ENCODE measurements at regions not wholly inside any gene's neighbourhood (a gene's known extent, or its start where the extent isn't known, plus 50 kb on each side); places are given as distances from the start of the nearest gene placed in this dataset.
A peak's percentile ranks its signal among the peaks of the same experiment; 100 is the strongest.

- DNase-seq (ENCODE audit: low read depth): no peak
These were observed 465.4 kb upstream of the PSMD7 start for GRCh38 chr16:73831220-73831619.

DNA sequence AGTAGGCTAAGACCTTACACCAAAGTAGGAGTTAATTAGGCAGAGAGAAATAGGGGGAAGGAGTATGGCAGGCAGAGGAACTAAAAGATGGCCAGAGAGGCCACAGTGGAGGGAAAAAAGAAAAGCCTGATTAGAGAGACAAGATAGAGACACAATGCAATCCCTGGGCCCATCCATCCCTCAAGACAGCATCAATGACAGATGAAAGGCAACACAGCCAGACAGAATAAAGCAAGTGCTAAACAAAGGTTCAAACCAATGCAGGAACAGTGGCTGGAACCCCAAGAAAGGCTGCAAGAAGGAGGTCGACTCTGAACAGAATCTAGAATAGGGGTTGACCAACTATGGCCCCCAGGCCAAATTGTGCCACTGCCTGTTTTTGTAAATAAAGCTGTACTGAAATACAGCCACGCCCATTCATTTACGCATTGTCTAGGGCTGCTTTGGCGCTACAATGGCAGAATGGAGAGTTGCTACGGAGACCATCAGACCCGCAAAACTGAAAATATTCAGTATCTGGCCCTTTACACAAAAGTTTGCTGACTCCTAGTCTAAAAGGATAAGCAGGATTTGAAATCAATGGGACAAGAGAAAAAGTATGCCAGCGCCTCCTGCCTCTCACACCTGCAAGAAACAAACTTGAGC lies 473.3 kb upstream of the PSMD7 start:
- no peak for DNase-seq (ENCODE audit: low read depth)

GRCh38 chr16:73817526-73818324 lies 478.9 kb upstream of the PSMD7 start:
- DNase-seq (ENCODE audit: low read depth): no peak

DNA sequence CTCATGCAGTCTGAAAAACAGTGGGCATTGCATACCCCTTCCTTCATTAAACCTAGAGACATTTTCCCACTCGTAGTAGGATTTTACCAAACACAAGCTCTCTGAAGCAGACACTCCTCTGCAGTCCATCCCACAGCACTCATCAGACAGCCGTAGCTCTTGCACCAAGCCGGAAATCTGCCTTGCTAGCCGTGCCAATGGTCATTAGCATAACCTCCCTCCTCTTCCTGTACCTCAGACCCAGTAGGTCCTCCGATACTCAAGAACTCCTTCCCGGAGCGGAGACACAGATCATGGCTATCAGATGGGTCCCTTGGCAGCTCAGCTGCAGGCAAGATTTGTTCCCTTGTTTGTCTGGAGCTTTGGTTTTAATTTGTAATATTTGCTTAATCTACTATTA lies 483.1 kb upstream of the PSMD7 start:
- DNase-seq (ENCODE audit: low read depth): peak; percentile 2

GRCh38 chr16:73804456-73804855 lies 492.2 kb upstream of the PSMD7 start:
- no peak for DNase-seq (ENCODE audit: low read depth)

DNA sequence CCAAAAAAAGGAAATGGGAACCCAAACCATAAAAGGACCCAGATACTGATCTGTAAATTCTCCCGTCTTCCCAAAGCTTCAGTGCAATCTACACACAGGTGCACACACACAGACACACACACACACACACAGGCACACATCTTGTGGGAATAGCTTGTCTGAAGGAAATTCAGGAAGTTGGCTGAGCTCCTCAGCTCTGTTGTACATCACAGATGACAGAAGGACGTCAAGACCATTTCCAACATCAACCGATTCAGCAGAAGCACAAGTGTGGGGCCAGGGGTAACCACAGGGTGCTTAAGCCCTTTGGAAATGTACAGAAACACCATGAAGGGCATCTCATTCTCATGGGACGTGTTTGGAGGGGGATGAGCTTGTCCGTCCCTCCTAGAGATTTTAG lies 498.1 kb upstream of the PSMD7 start:
- DNase-seq (ENCODE audit: low read depth): no peak

GRCh38 chr16:73797115-73797514 lies 499.5 kb upstream of the PSMD7 start:
- DNase-seq (ENCODE audit: low read depth): no peak

- DNase-seq (ENCODE audit: low read depth): no peak
These were observed 500.4 kb upstream of the PSMD7 start for GRCh38 chr16:73796241-73796640.

DNA sequence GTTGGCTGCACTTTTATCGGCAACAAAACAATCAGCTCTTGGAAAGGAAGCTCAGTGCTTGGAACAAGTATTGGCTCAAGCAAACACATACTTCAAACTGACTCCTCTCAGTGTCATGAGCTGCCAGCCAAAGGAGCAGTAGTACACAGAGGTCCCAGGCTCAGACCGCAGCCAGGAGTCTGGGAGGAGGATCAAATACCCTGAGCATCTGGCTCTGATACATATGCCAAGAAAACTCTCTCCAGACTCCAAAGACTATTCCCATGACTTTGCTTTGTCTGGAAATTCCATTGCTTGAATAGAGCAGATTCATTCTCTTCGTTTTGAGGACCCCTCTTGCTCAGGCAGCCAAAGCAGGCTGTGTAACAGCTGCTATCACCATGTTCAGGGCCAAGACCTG lies 501.6 kb upstream of the PSMD7 start:
- DNase-seq (ENCODE audit: low read depth): no peak

- no peak for DNase-seq (ENCODE audit: low read depth)
These were observed 502.7 kb upstream of the PSMD7 start for GRCh38 chr16:73793871-73794437.

- DNase-seq (ENCODE audit: low read depth): no peak
These were observed 503.4 kb upstream of the PSMD7 start for GRCh38 chr16:73793260-73793659.

- DNase-seq (ENCODE audit: low read depth): no peak
These were observed 504.2 kb upstream of the PSMD7 start for GRCh38 chr16:73792199-73793020.

- no peak for DNase-seq (ENCODE audit: low read depth)
These were observed 515.3 kb upstream of the PSMD7 start for GRCh38 chr16:73781297-73781696.

DNA sequence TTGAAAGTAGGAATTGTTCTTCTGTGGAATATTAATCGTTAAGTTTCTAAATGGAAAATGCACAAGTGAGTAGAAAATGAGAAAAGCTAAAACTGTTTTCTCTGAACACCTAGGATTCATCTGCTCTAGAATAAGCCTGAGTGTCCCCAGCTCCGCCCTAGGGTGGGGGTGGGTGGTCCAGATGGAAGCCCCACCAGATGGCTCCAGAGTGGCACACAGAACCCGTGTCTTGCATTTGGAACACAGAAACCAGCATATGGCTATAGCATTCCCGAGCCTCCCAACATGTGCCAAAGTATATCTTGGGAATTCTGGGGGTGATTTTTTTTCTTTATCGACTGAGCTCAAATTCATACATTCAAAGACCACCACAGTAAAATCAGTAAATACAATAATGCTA lies 517.7 kb upstream of the PSMD7 start:
- no peak for DNase-seq (ENCODE audit: low read depth)

DNA sequence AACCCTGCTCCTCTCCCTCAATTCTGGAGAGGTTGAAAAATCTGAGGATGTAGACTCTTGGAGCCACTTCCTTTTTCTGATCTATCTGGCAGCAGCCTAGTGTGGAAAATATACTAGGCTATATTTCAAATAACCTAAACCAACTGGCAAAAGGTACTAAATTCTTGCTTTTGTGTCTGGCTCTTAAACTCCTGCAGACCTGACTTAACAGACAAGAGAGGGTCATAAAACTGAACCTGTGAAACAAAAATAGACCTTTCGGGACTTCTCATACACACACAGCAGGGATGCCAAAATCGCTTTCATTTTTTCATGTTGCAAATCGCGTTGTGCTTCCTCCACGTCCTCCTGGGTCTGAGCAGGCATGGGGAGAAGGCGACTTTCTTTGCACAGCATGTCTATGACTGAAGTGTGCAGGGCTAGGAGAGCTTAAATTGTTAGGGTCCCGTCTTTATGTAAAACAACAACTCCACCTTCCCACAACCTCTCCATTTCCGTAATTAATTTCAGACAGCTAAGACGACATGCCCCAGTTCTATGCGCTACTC lies 520.7 kb upstream of the PSMD7 start:
- DNase-seq (ENCODE audit: low read depth): no peak

- DNase-seq (ENCODE audit: low read depth): peak; percentile 90
These were observed 525.2 kb upstream of the PSMD7 start for GRCh38 chr16:73771196-73772064.

- peak; percentile 57 for DNase-seq (ENCODE audit: low read depth)
These were observed 527.8 kb upstream of the PSMD7 start for GRCh38 chr16:73768786-73769203.

DNA sequence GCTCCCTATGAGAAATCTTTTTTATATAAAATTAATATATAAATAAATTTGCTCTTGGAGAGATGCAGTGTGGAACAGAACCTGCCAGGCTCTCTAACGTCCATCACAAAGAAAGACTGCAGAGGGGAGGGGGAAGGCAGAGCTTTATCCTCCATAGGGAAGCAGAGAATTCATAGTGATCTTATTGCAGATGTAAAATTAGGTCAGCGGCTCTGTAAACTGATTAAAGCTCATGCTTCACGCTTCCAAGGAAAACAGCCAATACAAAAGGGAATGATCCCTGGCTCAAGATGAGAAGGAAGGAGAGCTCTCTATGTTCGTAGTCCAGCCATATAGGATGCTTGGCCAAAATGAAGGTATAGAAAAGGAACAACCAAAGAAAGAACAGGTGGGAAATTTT lies 532.3 kb upstream of the PSMD7 start:
- DNase-seq (ENCODE audit: low read depth): no peak

- DNase-seq (ENCODE audit: low read depth): no peak
These were observed 540.1 kb upstream of the PSMD7 start for GRCh38 chr16:73756289-73757178.

GRCh38 chr16:73753931-73754330 lies 542.7 kb upstream of the PSMD7 start:
- no peak for DNase-seq (ENCODE audit: low read depth)
